WERI-Rb-1 (cell line): ENCODE measurements at regions not wholly inside any gene's neighbourhood (a gene's known extent, or its start where the extent isn't known, plus 50 kb on each side); places are given as distances from the start of the nearest gene placed in this dataset.

Experiments used
- DNase-seq: peaks from one replicate; pipeline ENCODE4 v3.0.0-alpha.2; 2020
- H3K27ac ChIP-seq: fragments of 250-450 bp; sonication (Bioruptor Pico); 2 replicates; pipeline ENCODE4 v1.5.1; 2020; ENCODE audit warnings: mild to moderate bottlenecking, moderate library complexity
- H3K27me3 ChIP-seq: fragments of 250-450 bp; sonication (Bioruptor Pico); 2 replicates; pipeline ENCODE4 v1.5.1; 2021; ENCODE audit warnings: mild to moderate bottlenecking, low read depth, moderate library complexity; ENCODE audit not compliant: insufficient read depth, severe bottlenecking
- H3K36me3 ChIP-seq: fragments of 250-450 bp; sonication (Bioruptor Pico); 2 replicates; pipeline ENCODE4 v1.5.1; 2020; ENCODE audit warnings: mild to moderate bottlenecking, moderate library complexity
- H3K4me3 ChIP-seq: 2 replicates; pipeline ENCODE4 v1.5.1; 2011; ENCODE audit warnings: low read depth, mild to moderate bottlenecking, control low read depth, low read length
- H3K9me3 ChIP-seq: fragments of 250-450 bp; sonication (Bioruptor Pico); 2 replicates; pipeline ENCODE4 v1.5.1; 2021; ENCODE audit warnings: mild to moderate bottlenecking, moderate library complexity; ENCODE audit not compliant: severe bottlenecking
- CTCF ChIP-seq: IDR thresholded peaks from 2 replicates; pipeline ENCODE4 v1.5.1; 2011; ENCODE audit warnings: low read depth, mild to moderate bottlenecking, control low read depth, inconsistent platforms, low read length

GRCh38 chr6:164871783-164872182 is 437.6 kb downstream of the C6orf118 start:
- no peak overlapping the region for H3K4me3 ChIP-seq
- no peak for TF ChIP-seq CTCF
- no peaks in the 10 kb centered on the region for H3K9me3 ChIP-seq
- H3K27me3 ChIP-seq: no peaks in the 10 kb centered on the region
- H3K36me3 ChIP-seq: no peaks in the 10 kb centered on the region
- DNase-seq: no peak
- H3K27ac ChIP-seq: no peak overlapping the region

GRCh38 chr6:164870164-164870563 is 439.2 kb downstream of the C6orf118 start:
- Histone ChIP-seq H3K27me3 (no peaks in the 10 kb centered on the region), H3K27ac (no peak overlapping the region), H3K36me3 (no peaks in the 10 kb centered on the region), H3K4me3 (no peak overlapping the region), H3K9me3 (no peaks in the 10 kb centered on the region)
- DNase-seq: no peak
- no peak for TF ChIP-seq CTCF

GRCh38 chr6:164861967-164862366 is 447.4 kb downstream of the C6orf118 start:
- no peak overlapping the region for H3K27ac ChIP-seq
- no peaks in the 10 kb centered on the region for H3K27me3 ChIP-seq

DNA sequence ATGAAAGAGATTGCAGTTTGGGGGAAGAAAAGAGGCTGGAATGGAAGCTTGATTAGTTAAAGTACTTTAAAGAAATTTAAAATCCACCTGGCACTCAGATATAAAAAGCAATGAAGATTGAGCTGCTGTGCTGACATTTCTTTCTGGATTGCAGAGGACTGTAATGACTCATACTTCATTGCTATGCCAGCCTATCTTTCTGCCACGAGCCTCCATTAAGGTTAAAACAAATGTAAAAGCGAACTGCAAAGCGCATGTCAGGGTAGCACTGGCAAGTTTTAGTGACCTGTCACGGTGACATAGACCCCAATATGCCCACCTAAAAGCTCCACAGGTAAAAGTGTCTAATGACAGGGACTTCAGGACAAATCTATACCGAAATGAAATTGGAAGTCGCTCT is 449.6 kb downstream of the C6orf118 start:
- TF ChIP-seq CTCF: no peak

More at GRCh38 chr6:164861967-164862366, 447.4 kb downstream of the C6orf118 start:
- Histone ChIP-seq H3K4me3 (no peak overlapping the region), H3K9me3 (no peaks in the 10 kb centered on the region), H3K36me3 (no peaks in the 10 kb centered on the region)
- TF ChIP-seq CTCF: no peak
- no peak for DNase-seq

DNA sequence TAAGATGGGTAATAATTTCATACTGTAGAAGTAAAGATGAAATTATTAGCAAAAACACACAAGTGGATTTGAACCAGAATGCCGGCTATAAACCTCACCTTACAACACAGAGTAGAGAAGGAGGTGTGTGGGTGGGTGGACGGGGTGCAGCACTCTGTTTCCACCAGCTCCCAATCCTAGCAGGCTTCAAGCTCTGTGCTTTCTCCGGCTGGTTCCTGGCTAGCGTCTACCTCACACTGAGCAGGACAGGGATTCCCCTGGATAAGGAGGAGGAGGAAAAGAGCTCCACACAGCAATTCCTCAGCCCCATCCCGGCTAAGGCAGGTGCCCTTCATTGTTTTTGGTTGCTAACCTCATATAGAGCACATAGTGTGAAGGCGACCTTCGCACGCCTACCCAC is 453.3 kb downstream of the C6orf118 start:
- no peak for DNase-seq
- H3K27me3 ChIP-seq: no peaks in the 10 kb centered on the region
- no peak for TF ChIP-seq CTCF
- no peaks in the 10 kb centered on the region for H3K36me3 ChIP-seq
- H3K9me3 ChIP-seq: no peaks in the 10 kb centered on the region
- no peak overlapping the region for H3K4me3 ChIP-seq
- no peak overlapping the region for H3K27ac ChIP-seq

More for the DNA sequence above, 449.6 kb downstream of the C6orf118 start:
- Histone ChIP-seq H3K27ac (no peak overlapping the region), H3K27me3 (no peaks in the 10 kb centered on the region), H3K4me3 (no peak overlapping the region), H3K9me3 (no peaks in the 10 kb centered on the region), H3K36me3 (no peaks in the 10 kb centered on the region)
- no peak for DNase-seq

DNA sequence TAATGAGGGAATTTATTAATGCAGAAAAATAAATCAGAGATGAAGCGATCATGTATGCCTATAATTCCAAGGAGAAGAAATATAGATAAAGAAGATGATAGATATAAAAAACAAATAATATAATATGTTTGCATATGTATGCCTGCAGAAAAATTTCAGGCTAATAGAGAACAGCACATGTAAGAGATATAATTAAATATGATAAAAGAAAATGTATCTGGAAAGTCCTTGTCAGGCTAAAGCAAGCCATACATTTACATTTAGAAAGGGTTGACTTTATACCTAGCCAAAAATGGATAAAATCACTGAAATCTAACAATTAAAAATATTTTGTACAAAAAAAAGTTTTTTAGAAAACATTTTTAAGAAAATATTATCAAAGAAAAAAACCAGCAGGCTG is 454.1 kb downstream of the C6orf118 start:
- H3K27me3 ChIP-seq: no peaks in the 10 kb centered on the region
- DNase-seq: no peak
- no peak overlapping the region for H3K4me3 ChIP-seq
- H3K9me3 ChIP-seq: no peaks in the 10 kb centered on the region
- H3K36me3 ChIP-seq: no peaks in the 10 kb centered on the region
- no peak overlapping the region for H3K27ac ChIP-seq
- no peak for TF ChIP-seq CTCF
